HUES48 (cell line): ENCODE measurements at regions not wholly inside any gene's neighbourhood (a gene's known extent, or its start where the extent isn't known, plus 50 kb on each side); places are given as distances from the start of the nearest gene placed in this dataset.
"Not testable (repeated sequence)": the region's sequence is repeated elsewhere in the genome, so short reads cannot be mapped to it uniquely, and the experiment has no call there.

ENCODE experiments used
- H3K27ac ChIP-seq: one replicate; pipeline ENCODE4 v1.7.0; 2013; ENCODE audit warnings: low read depth, low read length, inconsistent platforms
- H3K27me3 ChIP-seq: 2 replicates; pipeline ENCODE4 v1.6.1; 2013; ENCODE audit warnings: mild to moderate bottlenecking, low read length; ENCODE audit not compliant: control insufficient read depth, insufficient read depth
- H3K36me3 ChIP-seq: 2 replicates; pipeline ENCODE4 v1.6.1; 2013; ENCODE audit warnings: low read length; ENCODE audit not compliant: control insufficient read depth, insufficient read depth
- H3K4me1 ChIP-seq: 2 replicates; pipeline ENCODE4 v1.6.1; 2013; ENCODE audit warnings: mild to moderate bottlenecking, low read length; ENCODE audit not compliant: control insufficient read depth, insufficient read depth
- H3K4me3 ChIP-seq: 2 replicates; pipeline ENCODE4 v1.5.1; 2013; ENCODE audit warnings: mild to moderate bottlenecking, low read depth, low read length
- H3K9ac ChIP-seq: 2 replicates; pipeline ENCODE4 v1.6.1; 2013; ENCODE audit warnings: mild to moderate bottlenecking, low read depth, low read length, moderate library complexity
- H3K9me3 ChIP-seq: 2 replicates; pipeline ENCODE4 v1.6.1; 2013; ENCODE audit warnings: low read length; ENCODE audit not compliant: control insufficient read depth, insufficient read depth

DNA sequence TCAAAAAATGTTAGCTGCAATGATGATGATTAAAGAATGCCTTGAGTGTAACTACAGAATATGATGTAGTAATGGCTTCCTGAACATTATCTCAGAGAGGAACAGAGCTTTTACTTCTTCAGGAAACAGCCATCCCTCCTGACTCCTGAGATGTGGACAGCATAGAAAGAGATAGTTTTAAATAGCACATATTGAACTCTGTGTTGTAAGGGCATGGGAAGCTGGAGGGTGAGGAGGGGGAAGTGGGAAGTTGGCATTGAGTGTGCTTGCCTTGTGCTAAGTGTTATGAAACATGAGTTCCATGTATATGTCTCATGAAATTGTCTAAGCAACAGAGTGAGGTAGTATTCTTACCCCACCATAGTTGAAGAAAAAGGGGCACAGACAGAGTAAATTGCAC, 161.5 kb upstream of the SLC28A3 start:
- no peaks in the 10 kb centered on the region for H3K36me3 ChIP-seq
- H3K9ac ChIP-seq: no peak overlapping the region
- H3K4me1 ChIP-seq: no peaks in the 10 kb centered on the region
- no peak overlapping the region for H3K4me3 ChIP-seq
- no peak overlapping the region for H3K27ac ChIP-seq
- no peaks in the 10 kb centered on the region for H3K27me3 ChIP-seq
- H3K9me3 ChIP-seq: no peaks in the 10 kb centered on the region; the same call in 1 of the 2 replicates

DNA sequence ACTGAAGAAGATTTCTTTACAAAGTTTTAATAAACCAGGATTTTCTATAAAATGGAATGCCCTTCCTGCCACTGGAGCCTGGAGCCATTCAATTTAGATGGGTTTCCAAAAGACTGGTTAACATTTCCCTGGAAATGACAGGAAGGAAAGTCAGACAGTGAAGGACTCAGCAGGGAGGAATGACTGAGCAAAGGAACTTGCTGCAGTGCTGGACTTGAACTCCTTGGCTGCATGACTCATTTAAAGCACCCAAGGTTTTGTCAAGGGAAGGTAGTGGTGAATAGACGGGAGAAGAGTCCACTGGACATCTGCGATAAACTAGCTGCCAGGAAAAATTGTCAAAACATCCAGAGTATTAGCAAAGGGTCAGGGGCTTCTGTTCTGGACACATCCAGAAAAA, 163.8 kb upstream of the SLC28A3 start:
- no peaks in the 10 kb centered on the region for H3K4me1 ChIP-seq
- H3K27ac ChIP-seq: no peak overlapping the region
- H3K27me3 ChIP-seq: no peaks in the 10 kb centered on the region
- H3K9ac ChIP-seq: no peak overlapping the region
- no peak overlapping the region for H3K4me3 ChIP-seq
- H3K36me3 ChIP-seq: no peaks in the 10 kb centered on the region
- peaks cover 2% of the 10 kb centered on the region; the same call in 1 of the 2 replicates for H3K9me3 ChIP-seq

DNA sequence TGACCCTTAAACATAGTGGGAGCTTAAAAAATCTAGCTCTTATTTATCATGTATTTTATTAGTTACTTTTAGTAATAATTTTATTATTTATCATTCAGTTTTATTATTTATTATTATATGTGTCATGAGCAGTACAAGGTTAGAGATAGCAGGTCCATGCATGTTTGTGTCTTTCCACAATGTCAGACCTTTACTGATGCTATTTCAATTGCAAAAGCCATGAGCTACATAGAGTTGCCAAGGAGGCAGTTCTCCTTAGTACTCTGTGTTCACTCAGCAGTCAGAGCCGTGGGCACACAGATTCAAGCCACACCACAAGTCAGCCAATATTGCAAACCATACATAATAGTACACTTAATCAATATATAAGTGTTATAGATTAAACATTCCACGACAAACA, 157.9 kb upstream of the NTRK2 start:
- Histone ChIP-seq H3K27ac (no peak overlapping the region), H3K4me3 (no peak overlapping the region), H3K36me3 (no peaks in the 10 kb centered on the region), H3K9me3 (0 out of 2 replicates have a peak, but pooled peaks cover 2% of the 10 kb centered on the region), H3K4me1 (no peaks in the 10 kb centered on the region), H3K27me3 (no peaks in the 10 kb centered on the region), H3K9ac (no peak overlapping the region)

GRCh38 chr9:84512493-84512892, 157.0 kb upstream of the NTRK2 start:
- Histone ChIP-seq H3K9me3 (0 out of 2 replicates have a peak, but pooled peaks cover 2% of the 10 kb centered on the region), H3K27ac (no peak overlapping the region), H3K9ac (no peak overlapping the region), H3K36me3 (no peaks in the 10 kb centered on the region), H3K4me1 (no peaks in the 10 kb centered on the region), H3K27me3 (no peaks in the 10 kb centered on the region), H3K4me3 (no peak overlapping the region)

DNA sequence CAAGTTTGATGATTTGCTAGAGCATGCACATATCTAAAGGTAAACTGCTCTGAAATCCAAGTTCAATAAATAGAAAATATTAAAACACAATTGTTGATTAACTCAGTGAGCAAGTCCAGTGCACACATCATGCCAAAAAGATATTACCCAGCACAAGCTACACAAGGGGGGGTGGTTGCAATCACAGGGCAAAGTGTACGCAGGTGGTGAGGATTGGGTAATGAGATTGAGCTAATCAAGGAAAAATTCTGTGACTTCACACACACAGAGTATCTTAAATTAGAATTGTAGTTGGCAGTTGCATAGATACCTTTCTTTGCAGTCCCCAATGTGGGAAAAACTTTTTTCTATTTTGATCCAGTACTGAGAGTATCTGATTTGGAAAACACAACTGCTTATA, 156.1 kb upstream of the NTRK2 start:
- Histone ChIP-seq H3K27ac (no peak overlapping the region), H3K4me1 (no peaks in the 10 kb centered on the region), H3K36me3 (no peaks in the 10 kb centered on the region), H3K27me3 (no peaks in the 10 kb centered on the region), H3K9ac (no peak overlapping the region), H3K9me3 (peaks cover 7% of the 10 kb centered on the region), H3K4me3 (no peak overlapping the region)

DNA sequence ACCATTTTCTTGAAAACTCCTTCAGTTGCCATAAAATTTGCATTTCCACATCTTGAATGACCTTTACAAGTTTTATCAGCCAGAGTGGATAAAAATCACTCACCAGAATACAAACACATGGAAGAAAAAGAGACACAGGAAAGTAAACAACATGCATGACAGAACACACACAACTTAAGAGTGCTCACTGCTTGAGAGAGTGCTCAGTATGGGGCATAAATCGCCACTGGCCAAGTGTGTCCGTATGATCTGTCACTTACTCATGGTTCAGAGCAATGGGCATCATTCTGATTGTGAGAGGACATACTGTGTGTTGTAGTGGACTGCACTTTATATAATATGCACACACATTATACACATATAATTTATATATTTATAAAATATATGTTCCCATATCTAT, 155.6 kb upstream of the NTRK2 start:
- no peak overlapping the region for H3K9ac ChIP-seq
- H3K4me1 ChIP-seq: no peaks in the 10 kb centered on the region
- no peak overlapping the region for H3K4me3 ChIP-seq
- H3K27me3 ChIP-seq: no peaks in the 10 kb centered on the region
- no peak overlapping the region for H3K27ac ChIP-seq
- H3K9me3 ChIP-seq: peaks cover 11% of the 10 kb centered on the region
- H3K36me3 ChIP-seq: no peaks in the 10 kb centered on the region

DNA sequence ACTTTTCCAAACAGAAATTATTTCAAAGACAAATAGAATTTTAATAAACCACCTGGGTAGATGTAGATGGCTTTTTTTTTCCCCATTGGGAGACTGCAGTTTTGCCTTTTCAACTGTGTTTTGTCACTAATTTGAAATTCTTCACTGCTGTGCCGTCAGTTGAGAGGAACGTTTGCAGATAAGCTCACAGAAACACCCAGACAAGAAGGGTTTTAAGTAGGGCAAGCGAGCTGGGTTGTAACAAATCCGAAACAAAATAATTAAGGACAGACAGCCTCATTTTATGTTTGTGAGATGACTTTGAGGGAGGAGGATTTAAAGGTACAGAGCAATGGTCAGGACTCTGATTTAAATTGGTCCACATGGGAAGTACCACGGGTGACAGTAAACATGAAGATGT, 155.1 kb upstream of the NTRK2 start:
- Histone ChIP-seq H3K4me1 (no peaks in the 10 kb centered on the region), H3K9ac (no peak overlapping the region), H3K36me3 (no peaks in the 10 kb centered on the region), H3K9me3 (peaks cover 11% of the 10 kb centered on the region), H3K27me3 (no peaks in the 10 kb centered on the region), H3K27ac (no peak overlapping the region), H3K4me3 (no peak overlapping the region)

DNA sequence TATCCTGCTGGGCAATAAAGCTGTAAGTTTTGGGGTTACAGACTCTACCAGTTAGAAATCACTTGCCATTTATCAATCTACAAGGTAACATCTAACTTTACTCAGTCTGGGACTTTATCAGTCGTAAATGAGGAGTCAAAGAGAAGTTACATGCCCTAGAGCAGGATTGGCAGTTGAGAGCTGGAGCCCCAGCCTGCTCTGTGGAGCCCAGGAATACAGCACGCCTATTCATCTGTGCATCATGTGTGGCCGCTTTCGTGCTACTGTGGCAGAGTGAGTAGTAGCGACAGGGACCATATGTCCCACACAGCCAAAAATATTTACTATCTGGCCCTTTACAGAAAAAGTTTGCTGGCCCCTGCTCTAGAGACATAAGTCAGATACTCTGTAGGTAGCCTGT, 152.5 kb upstream of the NTRK2 start:
- Histone ChIP-seq H3K4me1 (no peaks in the 10 kb centered on the region), H3K36me3 (no peaks in the 10 kb centered on the region), H3K9ac (no peak overlapping the region), H3K27ac (no peak overlapping the region), H3K9me3 (peaks cover 11% of the 10 kb centered on the region), H3K4me3 (no peak overlapping the region), H3K27me3 (no peaks in the 10 kb centered on the region)

- Histone ChIP-seq H3K4me3 (no peak overlapping the region), H3K9ac (no peak overlapping the region), H3K4me1 (no peaks in the 10 kb centered on the region), H3K27ac (no peak overlapping the region), H3K27me3 (no peaks in the 10 kb centered on the region), H3K9me3 (peaks cover 11% of the 10 kb centered on the region), H3K36me3 (no peaks in the 10 kb centered on the region)
These were observed 150.1 kb upstream of the NTRK2 start for GRCh38 chr9:84519413-84519812.

DNA sequence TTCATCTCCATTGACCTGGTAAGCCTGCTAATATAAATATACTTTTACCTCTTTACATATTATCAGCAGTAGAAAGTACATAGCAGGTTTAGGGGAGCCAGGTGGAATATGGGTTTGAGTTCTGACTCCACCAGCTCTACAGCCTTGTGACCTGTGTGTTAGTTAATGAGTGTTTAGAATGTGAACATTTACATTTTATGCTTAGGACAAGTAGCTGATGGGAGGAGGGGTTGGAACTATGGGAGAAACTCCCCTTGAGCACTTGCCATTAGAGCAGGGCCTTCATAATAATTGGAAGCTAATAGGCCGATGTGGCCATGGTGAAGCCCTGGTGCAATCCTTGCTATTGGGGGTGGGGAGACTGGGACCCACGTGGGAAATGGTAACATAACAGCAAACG, 148.3 kb upstream of the NTRK2 start:
- Histone ChIP-seq H3K36me3 (no peaks in the 10 kb centered on the region), H3K4me3 (no peak overlapping the region), H3K9ac (no peak overlapping the region), H3K9me3 (peaks cover 17% of the 10 kb centered on the region), H3K27me3 (no peaks in the 10 kb centered on the region), H3K27ac (no peak overlapping the region), H3K4me1 (no peaks in the 10 kb centered on the region)

- H3K9ac ChIP-seq, H3K27ac ChIP-seq, H3K4me1 ChIP-seq, H3K4me3 ChIP-seq, H3K27me3 ChIP-seq, H3K36me3 ChIP-seq: not testable (repeated sequence)
- H3K9me3 ChIP-seq: peaks cover 12% of the 10 kb centered on the region; the same call in 1 of the 2 replicates
These were observed 143.3 kb upstream of the NTRK2 start for GRCh38 chr9:84526211-84526610.
